NCI-H774 (cell line): ENCODE measurements at regions not wholly inside any gene's neighbourhood (a gene's known extent, or its start where the extent isn't known, plus 50 kb on each side); places are given as distances from the start of the nearest gene placed in this dataset.

Experiments used
- DNase-seq: peaks from one replicate; lab custom pipeline; 2025; lab: John Stamatoyannopoulos, UW

DNA sequence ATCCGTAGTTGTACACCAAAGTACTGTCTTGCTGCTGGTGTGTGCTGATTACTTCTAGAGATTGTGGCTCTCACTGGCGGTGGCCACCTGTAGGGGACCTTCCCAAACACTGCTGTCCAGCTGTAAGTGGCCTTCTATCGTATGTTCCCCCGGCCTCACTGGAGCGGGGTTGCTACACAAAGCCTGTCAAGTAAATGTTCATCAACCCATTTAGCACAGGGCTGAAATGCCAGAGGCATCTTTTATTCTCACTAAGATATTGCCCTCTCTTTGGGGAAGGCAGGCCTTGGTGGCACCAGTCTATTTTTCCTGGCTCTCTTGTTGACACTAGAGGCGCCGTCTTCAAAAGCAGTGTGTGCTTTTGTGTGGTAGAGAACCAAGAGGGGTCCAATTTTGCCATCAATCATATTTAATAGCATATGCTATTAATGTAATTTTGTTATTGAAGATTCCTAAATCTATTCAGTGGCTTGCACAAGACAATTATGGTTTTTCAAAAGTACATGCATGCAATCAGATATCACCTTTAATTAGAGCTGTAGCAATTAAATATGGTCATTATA is 514.4 kb upstream of the SALL1 start:
- DNase-seq, result no peak

DNA sequence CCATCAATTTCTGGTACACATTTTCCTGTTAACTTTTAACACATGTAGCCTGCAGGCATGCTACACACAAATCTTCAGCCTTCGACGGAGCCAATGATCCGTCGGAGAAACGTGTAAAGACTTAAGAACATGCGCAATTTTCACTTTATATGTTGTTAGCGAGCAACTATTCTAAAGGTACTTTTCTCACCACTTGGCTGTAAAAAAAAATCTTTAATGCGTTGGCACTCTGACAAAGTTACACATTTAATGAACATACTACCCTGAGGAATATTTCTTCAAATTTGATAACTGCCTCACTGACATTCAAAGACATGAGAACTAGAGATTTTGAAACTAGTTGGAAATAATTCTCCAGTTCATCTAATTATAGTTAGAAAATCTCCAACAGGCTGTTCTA is 507.5 kb upstream of the SALL1 start:
- DNase-seq, result no peak

DNA sequence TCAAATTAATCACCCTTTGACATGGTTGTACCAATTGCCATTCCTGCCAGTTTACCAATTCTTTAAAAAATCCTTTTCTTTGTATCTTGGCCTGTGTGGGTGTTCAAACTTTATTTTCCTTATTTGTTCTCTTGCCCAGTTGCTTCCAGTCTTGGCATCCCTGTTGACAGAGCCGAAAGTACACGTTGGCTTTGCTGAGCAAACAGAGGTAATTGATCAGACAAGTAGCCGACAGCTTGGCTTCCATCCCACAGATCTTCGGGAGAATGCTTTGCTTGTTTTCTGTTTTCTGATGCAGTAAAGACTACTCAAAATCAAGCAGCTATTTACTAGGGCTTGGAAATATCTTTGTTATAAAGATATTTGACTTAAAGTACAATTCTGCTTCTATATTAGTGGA is 506.8 kb upstream of the SALL1 start:
- DNase-seq, result peak; percentile 60

DNA sequence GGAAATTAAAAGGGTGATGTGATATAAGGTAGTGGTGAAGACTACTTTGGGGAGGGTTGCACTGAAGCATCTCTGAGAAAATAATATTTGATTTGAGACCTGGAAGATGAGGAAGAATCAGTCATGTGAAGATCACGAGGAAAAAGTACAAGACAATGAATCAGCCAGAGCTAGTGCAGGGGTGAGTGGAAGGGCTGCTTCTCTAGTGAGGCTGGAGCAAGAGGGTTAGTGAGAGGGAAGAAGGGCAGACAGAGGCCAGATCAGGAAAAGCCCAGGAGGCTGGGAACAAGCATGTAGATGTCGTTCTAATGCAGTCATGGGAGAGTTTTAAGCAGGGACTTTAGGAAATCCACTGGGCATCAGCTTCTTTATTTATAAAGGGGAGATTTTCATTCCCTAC is 504.2 kb upstream of the SALL1 start:
- no peak for DNase-seq

GRCh38 chr16:51651061-51651466 is 500.0 kb upstream of the SALL1 start:
- DNase-seq, result no peak

- no peak for DNase-seq
These were observed 498.6 kb upstream of the SALL1 start for GRCh38 chr16:51649631-51650030.

GRCh38 chr16:51648526-51648925 is 497.5 kb upstream of the SALL1 start:
- no peak for DNase-seq

DNA sequence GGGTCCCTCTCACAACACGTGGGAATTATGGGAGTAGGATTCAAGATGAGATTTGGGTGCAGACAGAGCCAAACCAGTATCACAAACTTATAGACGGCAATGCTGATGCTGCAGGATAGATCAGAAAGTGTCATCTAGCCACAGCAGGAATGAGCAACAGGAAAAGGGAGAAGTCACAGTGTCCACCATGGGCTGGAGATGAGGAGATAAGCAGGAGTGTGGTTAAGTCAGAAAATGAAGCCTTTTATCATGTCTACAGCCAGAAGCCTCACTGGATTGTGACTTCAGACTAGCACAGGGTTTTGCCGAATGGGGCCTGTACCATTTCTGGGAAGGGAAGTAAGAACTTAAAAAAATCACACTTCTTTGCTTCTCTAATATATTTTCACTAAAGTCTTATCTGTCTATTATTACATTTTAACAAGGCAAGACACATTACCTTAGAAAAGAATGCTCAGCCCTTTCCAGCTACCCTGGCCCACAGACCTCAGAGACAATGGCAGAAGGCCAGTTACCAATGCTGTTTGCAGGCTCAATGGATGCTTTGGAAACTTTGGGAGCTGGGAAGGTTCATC is 490.2 kb upstream of the SALL1 start:
- DNase-seq, result no peak

DNA sequence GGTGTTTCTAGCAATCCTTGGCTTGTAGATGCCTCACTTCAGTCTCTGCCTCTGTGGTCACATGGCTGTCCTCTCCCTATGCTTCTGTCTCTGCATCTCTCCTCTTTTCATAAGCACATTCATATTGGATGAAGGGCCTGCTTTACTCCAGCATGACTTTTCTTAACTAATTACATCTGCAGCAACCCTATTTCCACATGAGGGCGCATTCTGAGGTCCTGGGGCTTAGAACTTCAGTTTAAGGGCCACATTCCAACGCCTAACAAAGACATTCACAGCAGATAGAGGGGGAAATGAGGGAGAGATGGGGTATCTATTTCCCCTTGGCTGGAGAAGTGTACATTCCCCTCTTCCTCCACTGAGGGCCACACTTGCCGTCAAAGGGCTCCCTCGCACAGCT is 489.1 kb upstream of the SALL1 start:
- no peak for DNase-seq

GRCh38 chr16:51638339-51639135 is 487.5 kb upstream of the SALL1 start:
- no peak for DNase-seq

DNA sequence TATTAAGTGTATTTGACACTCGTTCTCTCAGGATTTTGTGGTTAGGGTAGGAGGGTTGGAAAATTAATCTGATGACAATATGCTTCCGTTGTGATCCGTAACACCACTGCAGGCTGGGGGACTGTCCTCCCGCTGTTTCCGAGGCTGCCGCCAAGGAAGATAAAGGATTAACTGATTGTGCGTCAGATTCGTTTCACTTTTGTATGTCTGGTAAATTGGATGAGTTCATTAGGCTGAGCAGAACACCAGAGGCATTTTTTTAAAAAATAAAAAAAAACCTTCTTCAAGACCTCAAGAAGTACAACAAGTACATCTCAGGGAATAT is 486.7 kb upstream of the SALL1 start:
- DNase-seq, result no peak

- DNase-seq, result no peak
These were observed 486.1 kb upstream of the SALL1 start for GRCh38 chr16:51636920-51637769.

GRCh38 chr16:51635181-51635580 is 484.1 kb upstream of the SALL1 start:
- no peak for DNase-seq

GRCh38 chr16:51630076-51630475 is 479.0 kb upstream of the SALL1 start:
- no peak for DNase-seq

GRCh38 chr16:51629576-51629975 is 478.5 kb upstream of the SALL1 start:
- no peak for DNase-seq

GRCh38 chr16:51624080-51624775 is 473.2 kb upstream of the SALL1 start:
- no peak for DNase-seq

- no peak for DNase-seq
These were observed 470.5 kb upstream of the SALL1 start for GRCh38 chr16:51621610-51622009.

- peak; percentile 86 for DNase-seq
These were observed 464.1 kb upstream of the SALL1 start for GRCh38 chr16:51615141-51615540.

GRCh38 chr16:51607201-51607651 is 456.2 kb upstream of the SALL1 start:
- DNase-seq, result no peak

- DNase-seq, result no peak
These were observed 445.2 kb upstream of the SALL1 start for GRCh38 chr16:51596247-51596646.

DNA sequence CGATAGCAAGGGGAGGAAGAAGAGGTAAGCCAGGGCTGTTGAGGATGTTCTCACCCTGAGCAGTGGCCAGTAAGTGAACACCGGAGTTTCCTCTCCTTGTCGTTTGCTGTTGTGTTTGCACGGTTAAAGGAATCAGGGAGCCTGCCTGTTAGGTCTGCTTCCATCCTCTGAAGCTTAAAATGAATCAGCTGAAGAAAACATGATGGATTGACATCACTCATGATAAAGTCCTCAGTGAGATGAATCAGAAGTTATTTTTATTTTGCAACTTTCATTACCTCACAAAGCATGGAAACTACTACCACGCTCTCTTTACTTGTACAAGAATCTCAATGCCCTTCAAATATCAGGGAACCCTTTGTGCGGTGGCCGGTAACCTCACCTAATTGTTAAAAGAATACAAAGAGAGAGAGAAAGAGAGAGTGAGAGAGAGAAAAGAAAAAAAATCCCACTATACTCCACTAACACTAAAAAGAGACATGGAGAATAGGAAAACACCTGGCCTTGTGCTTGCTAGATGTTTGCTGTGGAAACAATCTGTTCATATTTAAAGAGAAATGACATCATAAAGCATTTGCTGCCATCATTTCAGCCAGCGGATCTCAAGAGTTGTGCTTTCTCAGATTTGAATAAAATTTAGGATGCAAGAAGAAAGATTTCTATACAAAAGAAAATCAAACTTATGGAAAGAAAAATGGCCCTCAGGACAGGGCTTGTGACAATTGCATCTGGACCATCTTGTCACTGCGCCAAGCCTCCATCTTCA is 441.6 kb upstream of the SALL1 start:
- peak; percentile 38 for DNase-seq
